ENCODE measurements at regions not wholly inside any gene's neighbourhood (a gene's known extent, or its start where the extent isn't known, plus 50 kb on each side); places are given as distances from the start of the nearest gene placed in this dataset.

- ChIA-PET CTCF (no interaction called here), POLR2A (no interaction called here)
- H3K4me3 ChIP-seq (ENCODE audit: low read depth, low read length): no peak overlapping the region
- DNase-seq (ENCODE audit: low read depth): no peak
- TF ChIP-seq CTCF (IDR thresholded peaks at IDR 0.05; ENCODE audit: insufficient read depth, low read depth, low read length): no peak
- H3K36me3 ChIP-seq (ENCODE audit: control insufficient read depth, insufficient read depth, low read length): no peaks in the 10 kb centered on the region
- peaks cover 7% of the 10 kb centered on the region; the same call in 1 of the 2 replicates for H3K27me3 ChIP-seq (ENCODE audit: control insufficient read depth, insufficient read depth, low read length)
Observed at GRCh38 chr10:42956045-42956444, 120.8 kb upstream of the RET start.

GRCh38 chr10:42958142-42958868, 118.6 kb upstream of the RET start:
- H3K27me3 ChIP-seq (ENCODE audit: control insufficient read depth, insufficient read depth, low read length): 0 out of 2 replicates have a peak, but pooled peaks cover 4% of the 10 kb centered on the region
- no peak overlapping the region for H3K4me3 ChIP-seq (ENCODE audit: low read depth, low read length)
- no peak for TF ChIP-seq CTCF (IDR thresholded peaks at IDR 0.05; ENCODE audit: insufficient read depth, low read depth, low read length)
- ChIA-PET CTCF (no interaction called here), POLR2A (no interaction called here)
- no peaks in the 10 kb centered on the region for H3K36me3 ChIP-seq (ENCODE audit: control insufficient read depth, insufficient read depth, low read length)
- DNase-seq (ENCODE audit: low read depth): no peak

- H3K27me3 ChIP-seq (ENCODE audit: control insufficient read depth, insufficient read depth, low read length): 0 out of 2 replicates have a peak, but pooled peaks cover 4% of the 10 kb centered on the region
- TF ChIP-seq CTCF (IDR thresholded peaks at IDR 0.05; ENCODE audit: insufficient read depth, low read depth, low read length): no peak
- POLR2A ChIA-PET: no interaction called here
- CTCF ChIA-PET: no interaction called here
- no peak for DNase-seq (ENCODE audit: low read depth)
- no peak overlapping the region for H3K4me3 ChIP-seq (ENCODE audit: low read depth, low read length)
- no peaks in the 10 kb centered on the region for H3K36me3 ChIP-seq (ENCODE audit: control insufficient read depth, insufficient read depth, low read length)
Observed at GRCh38 chr10:42959833-42960232, 117.0 kb upstream of the RET start.

GRCh38 chr10:42960491-42960990, 116.3 kb upstream of the RET start:
- no peak for TF ChIP-seq CTCF (IDR thresholded peaks at IDR 0.05; ENCODE audit: insufficient read depth, low read depth, low read length)
- no peaks in the 10 kb centered on the region for H3K36me3 ChIP-seq (ENCODE audit: control insufficient read depth, insufficient read depth, low read length)
- 0 out of 2 replicates have a peak, but pooled peaks cover 2% of the 10 kb centered on the region for H3K27me3 ChIP-seq (ENCODE audit: control insufficient read depth, insufficient read depth, low read length)
- DNase-seq (ENCODE audit: low read depth): no peak
- ChIA-PET POLR2A (no interaction called here), CTCF (no interaction called here)
- no peak overlapping the region for H3K4me3 ChIP-seq (ENCODE audit: low read depth, low read length)

GRCh38 chr10:42960991-42961795, 115.7 kb upstream of the RET start:
- Histone ChIP-seq H3K27me3 (ENCODE audit: control insufficient read depth, insufficient read depth, low read length) (0 out of 2 replicates have a peak, but pooled peaks cover 2% of the 10 kb centered on the region), H3K36me3 (ENCODE audit: control insufficient read depth, insufficient read depth, low read length) (no peaks in the 10 kb centered on the region), H3K4me3 (ENCODE audit: low read depth, low read length) (no peak overlapping the region)
- POLR2A ChIA-PET: no interaction called here
- CTCF ChIA-PET: no interaction called here
- DNase-seq (ENCODE audit: low read depth): no peak
- TF ChIP-seq CTCF (IDR thresholded peaks at IDR 0.05; ENCODE audit: insufficient read depth, low read depth, low read length): no peak

Data from BJ (cell line).